Mesenchymal stem cell (in vitro differentiated cells and primary cell): ENCODE measurements at regions not wholly inside any gene's neighbourhood (a gene's known extent, or its start where the extent isn't known, plus 50 kb on each side); places are given as distances from the start of the nearest gene placed in this dataset.

Experiments
- DNase-seq: peaks from one replicate; pipeline ENCODE4 v3.0.0-alpha.2; 2013
- H2AFZ ChIP-seq: one replicate; pipeline ENCODE4 v1.6.1; 2013; ENCODE audit warnings: low read depth, mild to moderate bottlenecking, control low read depth, inconsistent platforms, low read length, moderate library complexity
- H2AK5ac ChIP-seq: 2 replicates; pipeline ENCODE4 v1.6.1; 2013; ENCODE audit warnings: low read length, moderate library complexity, mild to moderate bottlenecking, inconsistent platforms; ENCODE audit not compliant: severe bottlenecking
- H2BK120ac ChIP-seq: one replicate; pipeline ENCODE4 v1.6.1; 2013; ENCODE audit warnings: low read depth, mild to moderate bottlenecking, inconsistent platforms, low read length, moderate library complexity
- H2BK12ac ChIP-seq, 2 experiments: one replicate each; pipeline ENCODE4 v1.6.1; 2013; ENCODE audit warnings: inconsistent platforms in 2 of 2, low read length in 2 of 2, mild to moderate bottlenecking in 2 of 2, moderate library complexity in 2 of 2, control low read depth in 1 of 2
- H2BK15ac ChIP-seq: one replicate; pipeline ENCODE4 v1.6.1; 2013; ENCODE audit warnings: mild to moderate bottlenecking, low read depth, inconsistent platforms; ENCODE audit not compliant: poor library complexity, severe bottlenecking
- H2BK5ac ChIP-seq: 2 replicates; pipeline ENCODE4 v1.6.1; 2013; ENCODE audit warnings: low read depth, mild to moderate bottlenecking, low read length, control low read depth, inconsistent platforms; ENCODE audit not compliant: poor library complexity, severe bottlenecking
- H3K14ac ChIP-seq, 2 experiments: one replicate each; pipeline ENCODE4 v1.6.1; 2013; ENCODE audit warnings: inconsistent platforms in 2 of 2, low read length in 2 of 2, control low read depth in 1 of 2, mild to moderate bottlenecking in 1 of 2, moderate library complexity in 1 of 2
- H3K18ac ChIP-seq, 2 experiments: one replicate each; pipeline ENCODE4 v1.6.1; 2013; ENCODE audit warnings: inconsistent platforms in 2 of 2, low read length in 2 of 2, control low read depth in 1 of 2, low read depth in 1 of 2, mild to moderate bottlenecking in 1 of 2
- H3K23ac ChIP-seq, 2 experiments: one replicate each; pipeline ENCODE4 v1.6.1; 2013; ENCODE audit warnings: inconsistent platforms in 2 of 2, low read length in 2 of 2, mild to moderate bottlenecking in 2 of 2, moderate library complexity in 2 of 2, control low read depth in 1 of 2
- H3K27ac ChIP-seq: 2 replicates; pipeline ENCODE4 v1.5.1; 2013; ENCODE audit warnings: mild to moderate bottlenecking, moderate library complexity, low read length, control low read depth, inconsistent platforms; ENCODE audit not compliant: poor library complexity, severe bottlenecking
- H3K27me3 ChIP-seq, 2 experiments: 2 replicates each; pipeline versions ENCODE4 v1.6.1 to v1.7.0; 2013; ENCODE audit warnings: low read length in 2 of 2, mild to moderate bottlenecking in 2 of 2, moderate library complexity in 2 of 2, control low read depth in 1 of 2, inconsistent platforms in 1 of 2; ENCODE audit not compliant: control insufficient read depth in 1 of 2, insufficient read depth in 1 of 2
- H3K36me3 ChIP-seq, 2 experiments: 2 replicates each; pipeline versions ENCODE4 v1.6.1 to v1.7.0; 2013; ENCODE audit warnings: low read length in 2 of 2, control low read depth in 1 of 2, inconsistent platforms in 1 of 2, low read depth in 1 of 2, mild to moderate bottlenecking in 1 of 2; ENCODE audit not compliant: insufficient read depth in 2 of 2, control insufficient read depth in 1 of 2
- H3K4ac ChIP-seq, 2 experiments: one replicate each; pipeline ENCODE4 v1.6.1; 2013; ENCODE audit warnings: inconsistent platforms in 2 of 2, low read length in 2 of 2, mild to moderate bottlenecking in 2 of 2, moderate library complexity in 2 of 2, control low read depth in 1 of 2, low read depth in 1 of 2
- H3K4me1 ChIP-seq: 2 replicates; pipeline ENCODE4 v1.6.1; 2013; ENCODE audit warnings: low read depth, low read length, control low read depth; ENCODE audit not compliant: control insufficient read depth, insufficient read depth
- H3K4me2 ChIP-seq: 2 replicates; pipeline ENCODE4 v1.6.1; 2013; ENCODE audit warnings: low read length, mild to moderate bottlenecking, inconsistent platforms; ENCODE audit not compliant: poor library complexity, severe bottlenecking
- H3K4me3 ChIP-seq, 2 experiments: 2 replicates each; pipeline versions ENCODE4 v1.5.1 to v1.7.0; 2013; ENCODE audit warnings: low read length in 2 of 2, mild to moderate bottlenecking in 2 of 2, control low read depth in 1 of 2, low read depth in 1 of 2; ENCODE audit not compliant: insufficient read depth in 1 of 2
- H3K79me1 ChIP-seq: replicated peaks from 2 replicates; pipeline ENCODE4 v1.6.1; 2013; ENCODE audit warnings: mild to moderate bottlenecking, control low read depth, low read length, inconsistent platforms; ENCODE audit not compliant: poor library complexity, severe bottlenecking
- H3K9ac ChIP-seq: 2 replicates; pipeline ENCODE4 v1.7.0; 2013; ENCODE audit warnings: mild to moderate bottlenecking, low read length, moderate library complexity
- H3K9me3 ChIP-seq: 2 replicates; pipeline ENCODE4 v1.7.0; 2013; ENCODE audit warnings: mild to moderate bottlenecking, low read length; ENCODE audit not compliant: control insufficient read depth
- H4K8ac ChIP-seq: one replicate; pipeline ENCODE4 v1.6.1; 2013; ENCODE audit warnings: inconsistent platforms, mild to moderate bottlenecking, low read length, moderate library complexity
- H4K91ac ChIP-seq: one replicate; pipeline ENCODE4 v1.6.1; 2013; ENCODE audit warnings: mild to moderate bottlenecking, low read length, inconsistent platforms
- WGBS: methylation state at CpG from one replicate; pipeline ENCODE4 v1.1.7; 2013; ENCODE audit warnings: mixed read lengths; 5-methylcytosine and 5-hydroxymethylcytosine counted together

GRCh38 chr17:22410136-22410535 lies 717.8 kb downstream of the KCNJ18 start:
- no peaks in the 10 kb centered on the region for H3K36me3 ChIP-seq
- H2AK5ac ChIP-seq, result no peak overlapping the region
- no peak overlapping the region for H3K9ac ChIP-seq
- H2BK15ac ChIP-seq, result no peak overlapping the region
- no peak for DNase-seq
- no peak overlapping the region for H2AFZ ChIP-seq
- no peak overlapping the region for H4K91ac ChIP-seq
- no peak overlapping the region for H3K4ac ChIP-seq
- H3K4me1 ChIP-seq, result no peaks in the 10 kb centered on the region
- H3K79me1 ChIP-seq, result no peaks in the 10 kb centered on the region
- H2BK120ac ChIP-seq, result no peak overlapping the region
- no peak overlapping the region for H3K18ac ChIP-seq
- no peak overlapping the region for H3K23ac ChIP-seq
- H3K27ac ChIP-seq, result no peak overlapping the region
- no peaks in the 10 kb centered on the region for H3K27me3 ChIP-seq
- H2BK12ac ChIP-seq, result no peak overlapping the region
- 83% methylated on average over 14 of the region's 14 CpGs for WGBS
- H3K4me3 ChIP-seq, result no peak overlapping the region
- no peaks in the 10 kb centered on the region for H3K9me3 ChIP-seq
- no peak overlapping the region for H3K4me2 ChIP-seq
- H4K8ac ChIP-seq, result no peak overlapping the region
- no peak overlapping the region for H2BK5ac ChIP-seq
- no peak overlapping the region for H3K14ac ChIP-seq

GRCh38 chr17:22411185-22411784 lies 719.0 kb downstream of the KCNJ18 start:
- no peak overlapping the region for H3K27ac ChIP-seq
- H3K18ac ChIP-seq, result no peak overlapping the region
- WGBS, result 88% methylated on average over 38 of the region's 38 CpGs
- H3K4me2 ChIP-seq, result no peak overlapping the region
- no peak overlapping the region for H4K91ac ChIP-seq
- H4K8ac ChIP-seq, result no peak overlapping the region
- no peak overlapping the region for H3K23ac ChIP-seq
- no peak overlapping the region for H2BK5ac ChIP-seq
- no peak overlapping the region for H2AFZ ChIP-seq
- no peaks in the 10 kb centered on the region for H3K36me3 ChIP-seq
- no peak overlapping the region for H3K14ac ChIP-seq
- no peak overlapping the region for H2BK120ac ChIP-seq
- DNase-seq, result no peak
- no peak overlapping the region for H2BK15ac ChIP-seq
- H3K9me3 ChIP-seq, result no peaks in the 10 kb centered on the region
- no peak overlapping the region for H3K9ac ChIP-seq
- H3K27me3 ChIP-seq, result no peaks in the 10 kb centered on the region
- H3K4me3 ChIP-seq, result no peak overlapping the region
- no peak overlapping the region for H3K4ac ChIP-seq
- H2AK5ac ChIP-seq, result no peak overlapping the region
- H3K4me1 ChIP-seq, result no peaks in the 10 kb centered on the region
- no peaks in the 10 kb centered on the region for H3K79me1 ChIP-seq
- H2BK12ac ChIP-seq, result no peak overlapping the region

GRCh38 chr17:22435231-22435974 lies 743.1 kb downstream of the KCNJ18 start:
- Histone ChIP-seq H3K14ac (no peak overlapping the region), H2BK120ac (no peak overlapping the region), H2AFZ (no peak overlapping the region), H4K8ac (no peak overlapping the region), H2BK5ac (no peak overlapping the region), H3K4ac (no peak overlapping the region), H2BK12ac (no peak overlapping the region), H3K18ac (no peak overlapping the region), H3K4me3 (no peak overlapping the region), H2BK15ac (no peak overlapping the region), H3K27me3 (no peaks in the 10 kb centered on the region), H3K9ac (no peak overlapping the region), H3K36me3 (no peaks in the 10 kb centered on the region), H4K91ac (no peak overlapping the region), H3K27ac (no peak overlapping the region), H3K4me1 (no peaks in the 10 kb centered on the region), H3K23ac (no peak overlapping the region), H3K79me1 (no peaks in the 10 kb centered on the region), H3K9me3 (no peaks in the 10 kb centered on the region), H2AK5ac (no peak overlapping the region), H3K4me2 (no peak overlapping the region)
- DNase-seq, result no peak
- 89% methylated on average over 43 of the region's 53 CpGs for WGBS

- H2BK5ac ChIP-seq, result no peak overlapping the region
- no peak overlapping the region for H3K18ac ChIP-seq
- H3K36me3 ChIP-seq, result no peaks in the 10 kb centered on the region
- no peaks in the 10 kb centered on the region for H3K79me1 ChIP-seq
- no peaks in the 10 kb centered on the region for H3K4me1 ChIP-seq
- H3K14ac ChIP-seq, result no peak overlapping the region
- DNase-seq, result no peak
- H3K9me3 ChIP-seq, result no peaks in the 10 kb centered on the region
- H2BK15ac ChIP-seq, result no peak overlapping the region
- H4K91ac ChIP-seq, result no peak overlapping the region
- H2AK5ac ChIP-seq, result no peak overlapping the region
- no peak overlapping the region for H3K4ac ChIP-seq
- no peak overlapping the region for H4K8ac ChIP-seq
- no peak overlapping the region for H2AFZ ChIP-seq
- no peak overlapping the region for H3K9ac ChIP-seq
- H2BK120ac ChIP-seq, result no peak overlapping the region
- H3K4me3 ChIP-seq, result no peak overlapping the region
- H3K23ac ChIP-seq, result no peak overlapping the region
- no peak overlapping the region for H2BK12ac ChIP-seq
- no peaks in the 10 kb centered on the region for H3K27me3 ChIP-seq
- WGBS, result 87% methylated on average over 6 of the region's 7 CpGs
- no peak overlapping the region for H3K4me2 ChIP-seq
- H3K27ac ChIP-seq, result no peak overlapping the region
Observed at GRCh38 chr17:22441776-22442175, 749.5 kb downstream of the KCNJ18 start.
